Naive thymus-derived CD4-positive, alpha-beta T cell (primary cell): ENCODE measurements at regions not wholly inside any gene's neighbourhood (a gene's known extent, or its start where the extent isn't known, plus 50 kb on each side); places are given as distances from the start of the nearest gene placed in this dataset.

Experiments used
- ATAC-seq: fragments of 150-1000 bp; cut with Tn5 transposase; 2 replicates; pipeline ENCODE4 v1.10.0; 2021; ENCODE audit warnings: mild to moderate bottlenecking, moderate library complexity
- CTCF ChIA-PET: fragments of 350-600 bp; sonication (Branson Sonifier 250); formaldehyde crosslinking; loops from one replicate; lab custom pipeline; 2021; ENCODE audit warnings: antibody characterized with exemption; lab: Charles Lee
- POLR2A ChIA-PET: fragments of 350-600 bp; sonication (Branson Sonifier 250); formaldehyde crosslinking; loops from one replicate; lab custom pipeline; 2021; ENCODE audit warnings: antibody characterized with exemption, inconsistent platforms; lab: Charles Lee
- DNase-seq, 9 donors: peaks; one replicate each; pipeline versions ENCODE4 v3.0.0 to v3.0.0-alpha.2; 2020 to 2022; ENCODE audit warnings: mixed read lengths in 1 of 9
- H3K27ac ChIP-seq: one replicate; pipeline ENCODE4 v1.7.0; 2013; ENCODE audit warnings: mild to moderate bottlenecking, low read depth, low read length, moderate library complexity
- H3K27me3 ChIP-seq, 2 donors: one replicate each; pipeline ENCODE4 v1.7.0; 2013; ENCODE audit warnings: low read length in 2 of 2, mild to moderate bottlenecking in 2 of 2, moderate library complexity in 2 of 2; ENCODE audit not compliant: control insufficient read depth in 2 of 2, insufficient read depth in 2 of 2
- H3K36me3 ChIP-seq, 3 experiments: 1 replicate in 2 of 3; 2 replicates in 1 of 3; pipeline ENCODE4 v1.7.0; 2013; ENCODE audit warnings: low read length in 3 of 3, mild to moderate bottlenecking in 3 of 3, moderate library complexity in 1 of 3; ENCODE audit not compliant: insufficient read depth in 3 of 3, control insufficient read depth in 2 of 3
- H3K4me1 ChIP-seq, 2 donors: one replicate each; pipeline ENCODE4 v1.7.0; 2013; ENCODE audit warnings: low read length in 2 of 2, mild to moderate bottlenecking in 2 of 2, moderate library complexity in 1 of 2; ENCODE audit not compliant: control insufficient read depth in 2 of 2, insufficient read depth in 2 of 2
- H3K4me3 ChIP-seq: 2 replicates; pipeline ENCODE4 v1.7.0; 2013; ENCODE audit warnings: mild to moderate bottlenecking, low read length
- H3K9me3 ChIP-seq, 3 experiments: 1 replicate in 2 of 3; 2 replicates in 1 of 3; pipeline ENCODE4 v1.7.0; 2013; ENCODE audit warnings: low read length in 3 of 3; ENCODE audit not compliant: control insufficient read depth in 2 of 3
- H3K27ac Mint-ChIP-seq, 9 donors: one replicate each; pipeline ENCODE4 v1.8.0; 2020 to 2022; ENCODE audit warnings: mixed read lengths in 9 of 9, mild to moderate bottlenecking in 8 of 9, moderate library complexity in 5 of 9, inconsistent platforms in 2 of 9
- H3K27me3 Mint-ChIP-seq, 5 donors: one replicate each; pipeline ENCODE4 v1.8.0; 2021 to 2022; ENCODE audit warnings: mixed read lengths in 5 of 5, mild to moderate bottlenecking in 1 of 5
- H3K36me3 Mint-ChIP-seq, 5 donors: one replicate each; pipeline ENCODE4 v1.8.0; 2020 to 2022; ENCODE audit warnings: mixed read lengths in 5 of 5, mild to moderate bottlenecking in 3 of 5, inconsistent platforms in 1 of 5
- H3K4me1 Mint-ChIP-seq, 7 donors: one replicate each; pipeline ENCODE4 v1.8.0; 2020 to 2022; ENCODE audit warnings: mixed read lengths in 7 of 7, mild to moderate bottlenecking in 3 of 7, inconsistent platforms in 1 of 7
- H3K4me3 Mint-ChIP-seq, 10 donors: one replicate each; pipeline ENCODE4 v1.8.0; 2020 to 2022; ENCODE audit warnings: mild to moderate bottlenecking in 10 of 10, mixed read lengths in 10 of 10, moderate library complexity in 6 of 10, inconsistent platforms in 2 of 10
- H3K9me3 Mint-ChIP-seq, 11 donors: one replicate each; pipeline ENCODE4 v1.8.0; 2020 to 2022; ENCODE audit warnings: mixed read lengths in 11 of 11, mild to moderate bottlenecking in 4 of 11, inconsistent platforms in 1 of 11, moderate library complexity in 1 of 11
- intact Hi-C, 2 donors: fragments of 100-400 bp; cut with micrococcal nuclease; formaldehyde crosslinking; loops; one replicate each; pipeline ENCODE4 v1.15.1; 2023

- ATAC-seq (no peak), DNase-seq (no peak)
- H3K4me3 Mint-ChIP-seq = peak overlapping the region in 4 of 10 donors; percentile 23 to 81 (median 52)
- Histone ChIP-seq H3K27ac (no peak overlapping the region), H3K9me3 (no peaks in the 10 kb centered on the region), H3K4me1 (peaks cover 0 to 4% of the 10 kb centered on the region in 2 donors), H3K36me3 (no peaks in the 10 kb centered on the region), H3K27me3 (no peaks in the 10 kb centered on the region), H3K4me3 (no peak overlapping the region)
- H3K36me3 Mint-ChIP-seq = no peaks in the 10 kb centered on the region
- CTCF ChIA-PET = no interaction called here
- H3K27ac Mint-ChIP-seq = peak overlapping the region in 1 of 9 donors; percentile 5
- POLR2A ChIA-PET = interaction anchor here (0.6 kb wide), 1 partner anchor 66 kb away, joined by 3 read pairs; no protein-coding TSS in a partner anchor
- peaks cover 2 to 22% (median 17%) of the 10 kb centered on the region in 7 donors for H3K4me1 Mint-ChIP-seq
- H3K27me3 Mint-ChIP-seq = no peaks in the 10 kb centered on the region
- H3K9me3 Mint-ChIP-seq = no peaks in the 10 kb centered on the region
- intact Hi-C loops = loop anchor here (2.0 to 5.0 kb wide), 2 partner anchors 145 to 738 kb away; no protein-coding TSS in a partner anchor
Observed at GRCh38 chr1:194150242-194150641, 963.8 kb upstream of the B3GALT2 start.

GRCh38 chr1:194133152-194133551 lies 946.7 kb upstream of the B3GALT2 start:
- Mint-ChIP-seq H3K27ac (peak overlapping the region in 2 of 9 donors; percentile 42 to 61), H3K36me3 (no peaks in the 10 kb centered on the region), H3K4me3 (no peak overlapping the region), H3K27me3 (no peaks in the 10 kb centered on the region), H3K9me3 (no peaks in the 10 kb centered on the region), H3K4me1 (peaks cover 5 to 23% (median 13%) of the 10 kb centered on the region in 7 donors)
- Histone ChIP-seq H3K27me3 (no peaks in the 10 kb centered on the region), H3K4me3 (no peak overlapping the region), H3K36me3 (no peaks in the 10 kb centered on the region), H3K9me3 (no peaks in the 10 kb centered on the region), H3K27ac (no peak overlapping the region), H3K4me1 (no peaks in the 10 kb centered on the region)
- no peak for ATAC-seq
- ChIA-PET POLR2A (no interaction called here), CTCF (interaction anchor here (0.5 to 0.6 kb wide), 2 partner anchors 31 to 379 kb away, joined by 3 to 4 read pairs; no protein-coding TSS in a partner anchor)
- intact Hi-C loops = no loop called here
- no peak for DNase-seq

- Mint-ChIP-seq H3K4me3 (no peak overlapping the region), H3K9me3 (no peaks in the 10 kb centered on the region), H3K27me3 (no peaks in the 10 kb centered on the region), H3K27ac (peak overlapping the region in 1 of 9 donors; percentile 74), H3K36me3 (no peaks in the 10 kb centered on the region), H3K4me1 (no peaks in the 10 kb centered on the region)
- H3K9me3 ChIP-seq = no peaks in the 10 kb centered on the region
- intact Hi-C loops = no loop called here
- no peaks in the 10 kb centered on the region for H3K4me1 ChIP-seq
- ATAC-seq (no peak), DNase-seq (no peak)
- H3K36me3 ChIP-seq = no peaks in the 10 kb centered on the region
- H3K27me3 ChIP-seq = no peaks in the 10 kb centered on the region
- no peak overlapping the region for H3K4me3 ChIP-seq
- POLR2A ChIA-PET = no interaction called here
- CTCF ChIA-PET = no interaction called here
- H3K27ac ChIP-seq = no peak overlapping the region
Observed at GRCh38 chr1:194118086-194118485, 931.7 kb upstream of the B3GALT2 start.

- intact Hi-C loops = no loop called here
- H3K4me3 ChIP-seq = no peak overlapping the region
- H3K9me3 Mint-ChIP-seq = no peaks in the 10 kb centered on the region
Observed at GRCh38 chr1:194117582-194117981, 931.2 kb upstream of the B3GALT2 start.

GRCh38 chr1:194114288-194114687 lies 927.9 kb upstream of the B3GALT2 start:
- ChIA-PET CTCF (interaction anchor here (0.6 to 1.1 kb wide), 2 partner anchors 368 to 799 kb away, joined by 3 to 4 read pairs; no protein-coding TSS in a partner anchor), POLR2A (interaction anchor here (0.6 kb wide), 1 partner anchor 64 kb away, joined by 3 read pairs; no protein-coding TSS in a partner anchor)
- no peak for ATAC-seq
- no peaks in the 10 kb centered on the region for H3K4me1 Mint-ChIP-seq
- Histone ChIP-seq H3K4me1 (no peaks in the 10 kb centered on the region), H3K27ac (no peak overlapping the region), H3K4me3 (no peak overlapping the region), H3K9me3 (no peaks in the 10 kb centered on the region), H3K27me3 (no peaks in the 10 kb centered on the region), H3K36me3 (no peaks in the 10 kb centered on the region)
- peak overlapping the region in 1 of 9 donors; percentile 33 for H3K27ac Mint-ChIP-seq
- intact Hi-C loops = loop anchor here in 1 of 2 donors (5.0 kb wide), 1 partner anchor 83 kb away; no protein-coding TSS in a partner anchor
- H3K36me3 Mint-ChIP-seq = peaks cover 0 to 4% (median 0%) of the 10 kb centered on the region in 5 donors
- H3K27me3 Mint-ChIP-seq = no peaks in the 10 kb centered on the region
- H3K9me3 Mint-ChIP-seq = no peaks in the 10 kb centered on the region
- no peak for DNase-seq
- no peak overlapping the region for H3K4me3 Mint-ChIP-seq

More at GRCh38 chr1:194117582-194117981, 931.2 kb upstream of the B3GALT2 start:
- Mint-ChIP-seq H3K27ac (no peak overlapping the region), H3K4me3 (no peak overlapping the region), H3K4me1 (no peaks in the 10 kb centered on the region), H3K27me3 (no peaks in the 10 kb centered on the region), H3K36me3 (no peaks in the 10 kb centered on the region)
- DNase-seq (no peak), ATAC-seq (no peak)
- Histone ChIP-seq H3K27ac (no peak overlapping the region), H3K9me3 (no peaks in the 10 kb centered on the region), H3K36me3 (no peaks in the 10 kb centered on the region), H3K27me3 (no peaks in the 10 kb centered on the region), H3K4me1 (no peaks in the 10 kb centered on the region)
- ChIA-PET CTCF (no interaction called here), POLR2A (no interaction called here)

GRCh38 chr1:194105381-194105780 lies 919.0 kb upstream of the B3GALT2 start:
- no peak overlapping the region for H3K4me3 ChIP-seq
- intact Hi-C loops = no loop called here
- DNase-seq = no peak
- no peaks in the 10 kb centered on the region for H3K4me1 ChIP-seq
- H3K36me3 ChIP-seq = no peaks in the 10 kb centered on the region
- H3K4me1 Mint-ChIP-seq = peaks cover 0 to 20% (median 0%) of the 10 kb centered on the region in 7 donors
- H3K36me3 Mint-ChIP-seq = peaks cover 0 to 4% (median 0%) of the 10 kb centered on the region in 5 donors
- no peaks in the 10 kb centered on the region for H3K9me3 Mint-ChIP-seq
- H3K27me3 ChIP-seq = no peaks in the 10 kb centered on the region
- H3K27ac ChIP-seq = no peak overlapping the region
- H3K27me3 Mint-ChIP-seq = no peaks in the 10 kb centered on the region
- no peak overlapping the region for H3K4me3 Mint-ChIP-seq
- CTCF ChIA-PET = no interaction called here
- ATAC-seq = no peak
- H3K9me3 ChIP-seq = no peaks in the 10 kb centered on the region
- POLR2A ChIA-PET = no interaction called here
- H3K27ac Mint-ChIP-seq = no peak overlapping the region

GRCh38 chr1:194104247-194104844 lies 917.9 kb upstream of the B3GALT2 start:
- Mint-ChIP-seq H3K4me1 (peaks cover 0 to 20% (median 0%) of the 10 kb centered on the region in 7 donors), H3K27me3 (no peaks in the 10 kb centered on the region)
- CTCF ChIA-PET = no interaction called here

More at GRCh38 chr1:194104247-194104844, 917.9 kb upstream of the B3GALT2 start:
- Mint-ChIP-seq H3K27ac (no peak overlapping the region), H3K4me3 (no peak overlapping the region), H3K9me3 (no peaks in the 10 kb centered on the region), H3K36me3 (no peaks in the 10 kb centered on the region)
- POLR2A ChIA-PET = no interaction called here
- DNase-seq (no peak), ATAC-seq (no peak)
- H3K9me3 ChIP-seq = no peaks in the 10 kb centered on the region
- no peaks in the 10 kb centered on the region for H3K27me3 ChIP-seq
- no peaks in the 10 kb centered on the region for H3K4me1 ChIP-seq
- H3K4me3 ChIP-seq = no peak overlapping the region
- H3K36me3 ChIP-seq = no peaks in the 10 kb centered on the region
- intact Hi-C loops = no loop called here
- no peak overlapping the region for H3K27ac ChIP-seq
